Daoy (cell line): ENCODE measurements at regions not wholly inside any gene's neighbourhood (a gene's known extent, or its start where the extent isn't known, plus 50 kb on each side); places are given as distances from the start of the nearest gene placed in this dataset.

Experiments used
- DNase-seq: peaks from one replicate; pipeline ENCODE4 v3.0.0-alpha.2; 2015; ENCODE audit warnings: low read depth

DNA sequence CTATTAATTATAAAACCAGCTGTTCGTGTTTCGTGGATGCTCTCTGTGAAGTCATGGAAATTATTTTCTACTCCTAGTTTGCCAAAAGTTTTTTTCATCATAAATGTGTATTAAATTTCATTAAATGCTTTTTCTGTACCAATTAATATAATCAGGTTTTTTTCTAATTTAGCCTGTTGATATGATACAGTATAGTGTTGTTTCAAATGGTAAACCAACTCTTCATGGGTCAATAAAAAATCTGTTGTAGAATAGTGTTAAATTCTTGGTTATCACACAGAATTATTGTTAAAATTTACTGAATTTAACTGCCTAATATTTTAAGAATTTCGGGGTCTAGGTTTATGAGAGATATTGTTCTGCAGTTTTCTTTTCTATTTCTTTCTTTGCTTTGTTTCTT is 505.9 kb upstream of the MANEA start:
- no peak for DNase-seq

DNA sequence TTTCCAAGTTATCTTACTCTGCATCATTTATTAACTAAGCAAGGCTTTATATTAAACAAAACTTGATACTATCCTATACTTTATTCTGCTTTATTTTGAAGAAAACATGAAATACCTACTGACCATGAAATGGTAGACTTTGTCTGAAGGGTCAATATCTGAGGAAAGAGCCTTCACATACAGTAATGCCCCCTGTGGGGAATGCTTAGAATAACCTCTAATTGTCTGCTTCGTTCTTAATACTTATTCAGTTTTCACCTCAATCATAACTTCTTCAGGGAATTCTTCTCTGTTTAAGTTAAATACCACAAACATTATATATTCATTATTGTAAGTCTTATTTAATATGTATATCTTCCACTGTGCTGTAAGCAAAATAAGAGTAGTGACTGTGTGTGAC is 498.9 kb upstream of the MANEA start:
- DNase-seq: no peak

DNA sequence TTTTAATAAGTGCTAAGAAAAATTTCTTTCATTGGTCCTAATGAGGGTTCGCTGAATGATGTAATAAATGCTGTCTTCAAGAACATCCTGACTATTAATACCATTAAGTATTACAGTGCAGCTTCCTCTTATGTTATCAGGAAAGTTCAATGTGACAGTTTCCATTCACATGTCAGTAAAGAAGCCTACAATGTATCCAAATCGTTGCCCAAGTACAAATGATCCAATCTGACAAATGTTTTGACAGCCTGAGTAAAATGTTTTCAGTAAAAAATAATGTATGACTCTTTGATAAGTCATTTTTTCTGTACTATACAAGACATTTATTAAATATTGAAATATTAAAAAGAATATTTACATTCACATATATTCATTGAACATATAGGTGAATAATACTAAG is 496.1 kb upstream of the MANEA start:
- DNase-seq: no peak

DNA sequence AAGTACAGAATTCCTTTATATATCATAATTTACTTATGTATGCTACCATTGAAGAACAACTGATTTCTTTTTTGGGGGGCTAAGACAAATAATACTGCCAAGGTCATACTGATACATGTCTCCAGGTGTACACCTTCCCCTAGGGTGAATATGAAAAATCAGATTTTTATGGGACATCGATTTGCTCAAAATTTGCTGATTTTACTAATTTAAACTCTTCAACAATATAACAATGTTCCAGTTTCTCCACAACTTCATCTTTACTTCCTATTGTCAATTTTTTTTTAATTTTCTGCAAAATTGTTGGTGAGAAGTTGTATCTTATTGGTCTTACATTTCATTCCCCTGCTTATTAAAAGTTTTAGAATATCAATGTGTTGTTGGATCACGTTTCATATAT is 495.4 kb upstream of the MANEA start:
- no peak for DNase-seq

DNA sequence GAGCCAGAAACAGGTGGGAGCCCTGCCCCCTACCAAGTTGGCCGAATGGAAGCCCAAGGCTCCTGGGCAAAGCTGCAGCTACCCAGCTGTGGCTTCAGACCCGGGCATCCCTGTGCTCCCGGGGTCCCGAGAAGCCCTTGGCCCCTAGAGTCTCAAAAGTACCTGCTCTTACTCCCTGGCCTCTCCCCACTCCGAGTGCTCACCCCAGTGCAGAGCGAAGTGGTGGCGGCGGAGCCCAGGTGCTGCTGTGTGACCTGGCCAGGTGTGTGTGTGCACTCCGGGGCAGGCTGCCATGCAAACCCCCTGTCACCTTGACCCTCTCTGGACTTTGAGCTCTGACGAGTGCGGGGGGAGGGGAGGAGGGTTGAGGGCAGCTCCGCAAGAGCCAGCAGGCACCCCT is 493.8 kb upstream of the MANEA start:
- DNase-seq: no peak

DNA sequence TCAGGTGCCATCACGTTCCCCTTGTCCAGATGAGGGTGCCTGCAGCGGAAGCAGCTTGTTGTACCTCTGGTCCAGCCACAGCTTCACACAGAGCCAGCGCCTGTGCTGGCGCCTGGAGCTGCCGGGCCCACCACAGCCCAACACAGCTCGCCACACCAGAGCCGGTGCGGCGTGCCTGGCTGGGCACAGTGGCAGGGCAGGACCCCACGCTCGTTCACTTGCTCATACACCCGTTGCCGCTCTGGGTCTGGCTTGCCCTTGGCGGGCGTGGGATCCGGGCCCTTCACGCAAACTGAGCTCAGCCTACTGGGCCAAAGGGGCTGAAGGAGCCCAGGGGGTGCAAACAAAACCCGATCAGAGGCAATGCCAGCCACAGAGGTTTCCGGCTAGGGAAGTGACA is 492.5 kb upstream of the MANEA start:
- DNase-seq: peak; percentile 5

DNA sequence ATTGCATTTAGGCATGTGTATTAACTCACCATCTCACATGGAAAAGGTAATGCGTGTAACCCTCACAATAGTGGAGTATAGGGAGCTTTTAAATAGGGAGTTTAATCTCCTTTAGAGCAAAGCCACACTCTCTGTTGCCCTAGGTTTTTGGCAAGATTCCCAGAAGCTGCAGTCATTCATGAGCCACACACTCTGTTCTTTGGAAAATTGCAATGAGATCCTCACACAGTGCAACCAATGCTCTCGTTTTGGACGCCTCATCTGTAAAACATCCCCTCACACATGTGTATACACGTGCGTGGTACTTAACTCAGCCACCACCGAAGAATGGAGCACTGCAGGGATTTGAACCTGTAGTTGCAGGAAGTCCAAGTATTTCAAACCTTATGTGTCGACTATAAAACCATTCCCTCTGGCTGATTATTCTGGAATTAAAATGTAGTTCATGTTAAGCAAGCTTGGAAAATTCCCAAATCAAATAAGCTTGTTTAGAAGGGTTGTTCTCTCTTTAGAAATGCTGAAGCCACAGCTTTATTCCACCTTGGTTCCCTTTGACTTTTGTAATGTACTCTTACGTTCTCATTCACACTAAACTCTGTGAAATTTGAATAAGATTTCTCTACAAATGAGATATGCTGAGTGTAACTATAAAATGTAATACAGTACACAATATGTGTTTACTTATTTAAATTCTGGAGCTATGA is 489.8 kb upstream of the MANEA start:
- peak; percentile 77 for DNase-seq

DNA sequence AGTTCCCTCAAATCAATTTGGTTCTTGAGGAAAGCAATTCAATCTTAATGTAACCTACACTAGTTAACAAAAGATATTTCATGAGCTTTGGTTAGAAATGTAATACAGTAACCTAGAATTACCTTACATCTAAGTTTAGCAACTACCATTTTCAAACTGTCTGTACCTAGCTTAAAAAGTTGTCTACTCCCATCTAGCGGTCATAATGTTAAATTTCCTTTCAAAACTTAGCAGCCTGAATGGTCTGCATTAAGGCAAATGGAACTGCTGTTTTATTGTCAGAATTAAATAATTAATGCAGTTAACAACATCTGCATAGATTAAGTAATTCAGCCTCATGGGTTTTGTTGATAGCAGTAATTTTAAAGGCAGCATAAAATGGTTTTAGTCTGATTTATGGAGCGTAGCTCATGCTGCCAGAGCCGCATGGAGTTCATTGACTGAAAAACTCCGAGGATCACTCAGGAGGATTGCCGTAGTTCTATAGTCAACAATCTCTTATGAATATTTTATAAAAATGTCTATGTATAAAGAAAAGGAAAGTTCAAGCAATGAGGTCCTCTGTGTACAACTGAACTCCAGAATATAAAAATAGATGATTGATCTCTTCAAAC is 485.4 kb upstream of the MANEA start:
- peak; percentile 20 for DNase-seq

DNA sequence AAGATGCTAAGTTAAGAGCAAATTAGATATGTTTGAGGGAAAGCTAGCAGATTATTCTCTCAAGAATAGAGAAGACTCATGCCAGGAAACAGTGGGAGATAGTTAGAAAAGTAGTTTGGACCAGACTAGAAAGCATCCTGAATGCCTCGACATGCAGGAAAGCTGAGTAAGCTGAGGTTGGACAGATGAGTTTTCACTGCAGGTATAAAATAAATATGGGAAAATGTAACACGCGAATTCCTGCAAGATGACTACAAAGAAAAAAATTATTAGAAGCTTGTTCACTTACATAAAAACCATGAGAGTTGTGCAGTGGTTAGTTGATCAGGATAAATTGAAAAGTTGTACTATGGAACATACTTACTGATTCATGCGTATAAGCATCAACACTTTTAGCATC is 484.2 kb upstream of the MANEA start:
- DNase-seq: peak; percentile 26

DNA sequence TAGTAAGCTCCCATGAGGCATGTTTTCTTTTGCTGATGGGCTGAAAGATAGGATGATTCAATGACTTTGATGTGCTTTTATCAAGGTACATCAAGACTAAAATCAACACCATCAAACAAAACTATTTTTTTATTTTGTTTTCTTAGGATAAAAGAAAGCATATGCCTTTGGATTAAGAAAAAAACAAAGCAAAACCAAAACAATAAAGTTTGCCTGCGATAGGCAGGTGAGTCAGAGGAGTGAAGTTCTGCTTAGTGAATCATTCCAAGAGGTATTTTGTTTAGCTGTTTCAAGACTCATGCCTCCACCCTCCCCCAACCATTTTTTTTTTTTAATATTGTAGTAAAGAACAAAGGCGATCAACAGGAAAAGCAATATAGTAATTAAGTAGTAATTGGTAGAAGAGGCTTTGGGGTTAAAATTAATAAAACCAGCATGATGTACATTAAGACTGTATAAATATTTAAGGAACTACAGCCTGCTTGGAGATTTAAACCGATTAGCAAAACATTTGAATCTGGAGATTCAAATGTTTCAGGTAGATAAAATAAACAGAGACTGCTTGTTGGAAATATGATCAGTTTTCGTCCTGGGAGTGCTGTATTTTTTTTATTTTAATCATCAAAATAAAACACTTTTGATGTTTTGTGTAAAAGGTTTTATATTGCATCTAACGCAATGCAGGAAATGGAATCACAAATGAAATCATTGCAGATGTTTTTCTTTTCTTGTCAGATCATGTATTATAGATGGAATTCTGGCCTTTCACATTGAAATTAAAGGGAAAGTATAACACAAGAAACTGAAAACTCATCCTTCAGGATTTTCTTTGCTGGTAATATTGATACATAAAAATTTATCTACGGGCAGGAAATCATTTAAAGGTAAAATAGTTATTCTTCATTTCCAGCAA is 482.3 kb upstream of the MANEA start:
- peak; percentile 39 for DNase-seq

DNA sequence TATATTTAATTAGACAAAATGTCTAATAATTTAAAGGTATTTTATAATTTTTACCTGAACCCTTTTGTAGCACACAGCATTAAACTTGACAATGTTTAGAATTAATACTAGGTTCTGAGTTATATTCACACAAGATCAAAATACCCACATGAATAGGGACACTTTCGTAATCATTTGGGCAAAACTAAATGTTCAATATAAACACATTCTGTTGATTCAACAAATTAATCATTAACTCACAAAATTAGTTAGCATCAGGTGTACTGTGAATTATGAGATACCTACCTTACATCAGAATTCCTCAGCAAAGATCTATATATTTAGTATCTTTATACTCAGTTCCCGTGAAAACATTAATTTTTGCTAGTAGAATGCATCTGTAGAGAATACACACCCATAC is 481.5 kb upstream of the MANEA start:
- DNase-seq: no peak

DNA sequence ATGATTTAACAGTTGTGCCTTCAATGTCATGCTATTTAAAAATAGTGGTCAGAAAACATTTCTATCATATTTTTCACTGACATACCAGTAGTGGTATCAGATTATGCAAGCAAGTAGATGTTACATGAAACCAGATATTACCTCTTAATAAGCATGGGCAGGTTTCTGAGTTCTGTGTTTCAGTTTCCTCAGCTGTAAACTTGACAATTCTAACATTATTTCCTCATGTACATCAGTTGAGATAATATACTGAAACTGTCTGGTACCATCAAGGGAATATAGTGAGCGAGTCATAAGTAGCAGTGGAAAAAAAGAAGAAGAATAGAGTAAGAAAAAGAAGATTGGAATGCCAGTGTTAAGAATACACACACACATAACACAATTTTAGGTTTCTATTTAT is 477.9 kb upstream of the MANEA start:
- DNase-seq: no peak

DNA sequence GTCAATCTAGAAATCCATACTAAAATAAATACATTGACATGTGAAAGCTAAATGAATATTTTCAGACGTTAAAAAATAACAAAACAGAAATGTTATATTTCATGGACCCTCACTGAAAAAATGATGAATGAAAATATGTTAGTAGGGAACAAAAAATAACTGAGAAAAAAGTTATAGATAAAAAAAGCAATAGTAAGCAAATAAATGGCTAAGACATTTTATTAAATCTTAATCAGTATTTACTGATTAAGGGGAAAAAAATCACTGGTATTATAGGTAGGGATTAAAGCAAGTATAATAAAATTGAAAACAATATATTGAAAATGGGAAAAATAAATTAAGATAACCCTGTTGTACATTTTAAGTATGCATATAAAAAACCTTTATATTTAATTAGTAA is 468.1 kb upstream of the MANEA start:
- DNase-seq: no peak

DNA sequence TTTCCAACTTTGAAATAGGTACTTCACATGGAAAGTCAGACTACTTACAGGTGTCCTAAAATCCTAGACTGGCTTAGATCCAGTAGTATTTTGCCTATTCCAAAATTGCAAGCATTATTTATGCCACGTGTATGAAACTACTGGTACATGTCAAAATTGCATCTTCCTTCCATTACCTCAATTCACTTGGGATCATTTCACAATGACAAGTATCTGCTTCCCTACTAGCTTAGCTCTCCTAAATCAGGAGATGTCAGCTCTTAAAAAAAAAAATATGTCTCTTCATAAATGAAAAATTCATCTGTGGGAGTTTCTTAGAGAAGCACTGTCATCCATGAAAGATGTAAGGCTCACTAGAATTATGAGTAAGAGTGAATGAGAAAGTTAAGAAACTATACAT is 466.6 kb upstream of the MANEA start:
- no peak for DNase-seq

DNA sequence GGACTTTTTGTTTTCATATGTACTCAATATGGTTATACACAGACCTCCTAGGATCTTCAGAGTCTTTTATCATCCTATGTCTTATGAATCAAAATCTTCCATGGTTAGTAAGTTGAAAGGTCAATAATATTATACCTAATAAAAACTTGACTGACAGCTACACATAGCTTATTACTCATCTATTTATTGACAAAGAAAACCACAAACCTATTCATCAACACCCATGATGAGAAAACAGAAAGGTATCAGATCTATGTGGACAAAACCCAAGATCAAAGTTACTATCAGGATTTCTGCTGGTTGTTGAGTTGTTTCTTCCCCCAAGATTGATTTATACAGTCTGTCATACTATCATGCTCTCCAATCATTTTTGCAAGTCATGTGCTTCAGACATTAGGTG is 460.1 kb upstream of the MANEA start:
- DNase-seq: no peak

DNA sequence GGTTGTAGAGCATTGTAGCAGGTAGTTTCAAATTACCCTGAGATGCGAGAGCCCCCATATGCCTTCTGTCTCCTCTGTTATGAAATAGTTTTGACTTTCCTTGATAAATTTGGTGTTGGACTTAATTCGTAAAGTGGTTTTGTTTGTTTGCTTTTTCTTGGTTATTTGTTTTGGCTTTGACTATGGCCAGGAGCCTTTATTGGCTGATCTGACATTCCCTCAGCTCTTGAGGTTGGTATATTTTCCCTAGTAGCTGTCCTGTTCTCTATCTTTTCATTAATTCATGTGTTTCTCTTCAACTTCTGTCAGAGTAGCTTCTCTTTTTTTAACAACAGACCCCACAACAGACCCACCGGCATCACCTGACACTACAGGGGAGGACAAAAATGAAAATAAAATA is 457.4 kb upstream of the MANEA start:
- DNase-seq: no peak

DNA sequence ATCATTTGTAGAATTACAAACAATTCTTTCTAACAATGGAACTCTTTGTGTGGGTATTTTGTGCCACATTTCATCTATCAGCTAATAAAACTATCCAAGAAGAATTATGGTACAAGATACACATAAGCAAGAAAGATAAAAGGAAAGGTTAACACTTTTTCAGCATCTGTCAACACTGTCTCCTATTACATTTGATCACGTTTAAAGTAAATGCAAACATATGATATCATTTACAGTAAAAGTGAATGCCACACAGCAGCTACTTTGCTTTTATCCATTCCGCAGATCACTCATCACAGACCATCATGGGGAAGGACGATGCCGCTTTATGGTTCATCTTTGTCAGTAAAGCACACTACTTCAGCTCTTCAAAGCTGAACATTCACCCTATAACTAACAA is 456.4 kb upstream of the MANEA start:
- no peak for DNase-seq

DNA sequence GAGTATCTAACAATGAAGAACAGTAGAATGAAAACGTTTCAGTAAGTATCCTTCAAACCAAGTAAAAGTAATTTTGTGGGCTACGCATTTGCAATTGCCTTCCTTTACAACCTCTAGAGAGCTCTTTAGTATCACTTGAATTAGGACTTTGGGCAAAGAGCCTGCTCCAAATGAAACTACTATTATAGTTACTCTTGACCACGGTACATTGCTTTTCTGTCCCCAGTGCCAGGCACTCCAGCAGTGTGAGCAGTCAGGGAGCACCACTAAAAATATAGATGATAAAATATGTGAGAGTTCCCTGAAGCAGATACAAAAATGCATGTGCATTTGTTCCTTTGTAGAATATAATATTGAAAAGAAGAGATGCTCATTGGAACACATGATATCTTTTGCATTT is 450.1 kb upstream of the MANEA start:
- no peak for DNase-seq

DNA sequence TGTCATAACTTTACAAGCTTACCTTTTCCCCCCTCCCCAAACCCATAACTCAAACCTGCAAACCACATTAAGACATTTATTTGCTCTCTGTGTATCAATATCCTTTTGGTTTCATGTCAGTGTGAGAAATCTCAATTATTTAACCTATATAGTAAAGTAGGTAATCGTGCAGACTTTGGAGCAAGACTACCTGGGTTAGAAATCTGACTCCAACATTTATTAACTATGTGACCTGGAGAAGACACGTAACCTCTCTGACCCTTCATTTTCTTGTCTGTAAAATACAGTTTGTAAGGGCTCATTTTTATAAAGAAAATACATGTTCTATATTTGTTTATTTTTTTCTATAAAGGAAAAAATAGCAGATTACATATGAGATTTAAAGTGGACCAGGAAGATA is 448.9 kb upstream of the MANEA start:
- DNase-seq: no peak

DNA sequence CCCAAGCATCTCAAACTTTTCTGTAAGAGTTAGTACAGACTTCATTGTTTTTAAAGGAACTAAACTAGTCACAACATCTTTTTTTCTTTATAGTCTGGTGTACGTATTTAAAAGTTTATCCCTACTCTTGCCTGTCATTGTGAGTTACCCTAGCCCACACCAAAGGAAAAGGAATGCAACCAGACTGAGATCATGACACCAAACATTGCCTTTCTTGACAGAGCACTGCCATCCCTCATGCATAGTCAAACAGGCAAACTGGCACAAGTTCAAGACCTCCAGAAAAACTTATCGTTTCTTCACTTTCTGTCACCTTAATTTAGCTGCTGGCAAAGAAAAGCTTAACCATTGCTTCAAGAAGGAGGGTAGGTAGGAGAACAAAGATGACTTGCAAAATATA is 448.4 kb upstream of the MANEA start:
- DNase-seq: no peak

DNA sequence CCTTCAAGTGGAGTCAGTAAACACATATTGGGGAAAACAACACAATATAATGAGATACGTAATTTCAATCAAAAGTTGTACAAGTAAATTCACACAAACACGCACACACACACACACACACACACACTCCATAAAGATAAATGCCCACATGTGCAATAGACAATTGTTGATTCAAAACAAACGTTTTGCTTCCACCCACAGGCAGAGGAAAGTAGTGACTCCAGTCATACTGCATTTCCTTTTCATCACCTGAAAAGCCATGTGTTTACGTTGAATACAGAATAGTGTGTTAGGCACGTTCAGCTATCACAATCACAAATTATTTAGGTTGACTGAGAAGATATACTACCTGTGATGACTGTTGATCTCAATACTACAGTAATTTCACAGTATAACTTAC is 443.8 kb upstream of the MANEA start:
- DNase-seq: no peak

DNA sequence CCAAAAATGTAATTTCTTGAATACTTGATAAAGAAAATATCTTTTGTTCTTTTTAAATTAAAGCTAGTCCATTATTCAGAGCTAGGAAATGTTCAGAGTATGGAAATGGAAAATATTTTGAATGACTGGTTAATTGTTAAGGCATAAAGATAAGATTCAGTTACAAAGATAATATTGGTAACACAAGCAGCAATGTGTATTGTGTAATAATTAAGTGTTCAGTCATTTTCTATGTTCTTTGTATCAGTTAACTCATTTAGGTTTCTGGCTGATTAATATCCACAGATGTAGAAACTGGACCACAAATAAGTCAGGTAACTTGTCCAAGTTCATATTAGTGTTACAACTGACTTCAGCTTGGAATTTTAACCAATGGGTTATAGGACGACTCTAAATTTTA is 442.2 kb upstream of the MANEA start:
- no peak for DNase-seq

DNA sequence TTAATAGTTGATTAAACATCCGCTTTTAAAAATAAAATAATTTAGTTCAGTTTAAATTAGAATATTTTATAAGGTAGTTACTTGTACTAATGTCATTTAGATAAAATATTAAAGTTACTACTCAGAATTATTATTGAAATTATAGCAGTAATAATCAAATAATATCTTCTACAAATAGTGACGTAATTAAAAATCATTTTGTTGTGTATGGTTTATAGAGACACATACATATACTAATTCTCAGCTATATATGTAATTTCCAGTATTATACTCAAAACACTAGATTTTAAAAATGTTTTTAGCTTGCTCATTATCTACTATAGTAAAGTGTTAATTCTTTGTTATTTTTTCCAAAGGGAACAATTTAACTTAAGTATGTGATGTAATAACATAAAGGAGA is 435.2 kb upstream of the MANEA start:
- DNase-seq: no peak
